ENCODE measurements at regions not wholly inside any gene's neighbourhood (a gene's known extent, or its start where the extent isn't known, plus 50 kb on each side); places are given as distances from the start of the nearest gene placed in this dataset.

- TF ChIP-seq CTCF (conservative IDR thresholded peaks at IDR 0.05; ENCODE audit: low read depth, low read length) = no peak
- no peak for DNase-seq (ENCODE audit: low read depth)
- no peak overlapping the region for H3K4me3 ChIP-seq (ENCODE audit: low read depth, low read length)
Measured at GRCh38 chr15:31461375-31461774, 134.7 kb downstream of the KLF13 start.

- DNase-seq (ENCODE audit: low read depth) = no peak
- peak; percentile 40 for TF ChIP-seq CTCF (conservative IDR thresholded peaks at IDR 0.05; ENCODE audit: low read depth, low read length)
- H3K4me3 ChIP-seq (ENCODE audit: low read depth, low read length) = no peak overlapping the region
Measured at GRCh38 chr15:31461911-31462480, 135.4 kb downstream of the KLF13 start.

- no peak for TF ChIP-seq CTCF (conservative IDR thresholded peaks at IDR 0.05; ENCODE audit: low read depth, low read length)
- no peak for DNase-seq (ENCODE audit: low read depth)
- H3K4me3 ChIP-seq (ENCODE audit: low read depth, low read length) = no peak overlapping the region
Measured at GRCh38 chr15:31463521-31464102, 137.0 kb downstream of the KLF13 start.

- no peak overlapping the region for H3K4me3 ChIP-seq (ENCODE audit: low read depth, low read length)
- DNase-seq (ENCODE audit: low read depth) = no peak
- no peak for TF ChIP-seq CTCF (conservative IDR thresholded peaks at IDR 0.05; ENCODE audit: low read depth, low read length)
Measured at GRCh38 chr15:31464216-31465082, 137.8 kb downstream of the KLF13 start.

- no peak for DNase-seq (ENCODE audit: low read depth)
- H3K4me3 ChIP-seq (ENCODE audit: low read depth, low read length) = no peak overlapping the region
- no peak for TF ChIP-seq CTCF (conservative IDR thresholded peaks at IDR 0.05; ENCODE audit: low read depth, low read length)
Measured at GRCh38 chr15:31465083-31465955, 138.7 kb downstream of the KLF13 start.

- H3K4me3 ChIP-seq (ENCODE audit: low read depth, low read length) = no peak overlapping the region
- no peak for TF ChIP-seq CTCF (conservative IDR thresholded peaks at IDR 0.05; ENCODE audit: low read depth, low read length)
- no peak for DNase-seq (ENCODE audit: low read depth)
Measured at GRCh38 chr15:31467361-31467760, 140.7 kb downstream of the KLF13 start.
